ENCODE measurements at regions not wholly inside any gene's neighbourhood (a gene's known extent, or its start where the extent isn't known, plus 50 kb on each side); places are given as distances from the start of the nearest gene placed in this dataset.
A peak's percentile ranks its signal among the peaks of the same experiment; 100 is the strongest.
"Not testable (repeated sequence)": the region's sequence is repeated elsewhere in the genome, so short reads cannot be mapped to it uniquely, and the experiment has no call there.

- H3K27ac ChIP-seq (ENCODE audit: low read depth in 2 of 2, low read length in 2 of 2); DNase-seq; intact Hi-C loops (cut with DNase I); H3K9ac ChIP-seq (ENCODE audit: low read length in 3 of 3); H3K27me3 ChIP-seq (ENCODE audit: control insufficient read depth, insufficient read depth, low read length); FAIRE-seq; H3K4me3 ChIP-seq (ENCODE audit: low read length in 3 of 3); H3K9me3 ChIP-seq (ENCODE audit: control insufficient read depth in 2 of 3, insufficient read depth in 1 of 3, low read length in 3 of 3); H3K4me1 ChIP-seq (ENCODE audit: control insufficient read depth in 2 of 3, insufficient read depth in 2 of 3, low read depth in 1 of 3, low read length in 3 of 3); H3K36me3 ChIP-seq (ENCODE audit: control insufficient read depth in 2 of 3, insufficient read depth in 3 of 3, low read length in 3 of 3): not testable (repeated sequence)
These were observed 686.8 kb upstream of the DEFB115 start for GRCh38 chr20:30570622-30571021.

- FAIRE-seq; DNase-seq; H3K4me1 ChIP-seq (ENCODE audit: control insufficient read depth in 2 of 3, insufficient read depth in 2 of 3, low read depth in 1 of 3, low read length in 3 of 3); H3K4me3 ChIP-seq (ENCODE audit: low read length in 3 of 3); intact Hi-C loops (cut with DNase I); H3K9ac ChIP-seq (ENCODE audit: low read length in 3 of 3); H3K36me3 ChIP-seq (ENCODE audit: control insufficient read depth in 2 of 3, insufficient read depth in 3 of 3, low read length in 3 of 3); H3K9me3 ChIP-seq (ENCODE audit: control insufficient read depth in 2 of 3, insufficient read depth in 1 of 3, low read length in 3 of 3); H3K27me3 ChIP-seq (ENCODE audit: control insufficient read depth, insufficient read depth, low read length); H3K27ac ChIP-seq (ENCODE audit: low read depth in 2 of 2, low read length in 2 of 2): not testable (repeated sequence)
These were observed 683.1 kb upstream of the DEFB115 start for GRCh38 chr20:30574337-30574736.

- H3K9ac ChIP-seq (ENCODE audit: low read length in 3 of 3); H3K9me3 ChIP-seq (ENCODE audit: control insufficient read depth in 2 of 3, insufficient read depth in 1 of 3, low read length in 3 of 3); intact Hi-C loops (cut with DNase I); H3K36me3 ChIP-seq (ENCODE audit: control insufficient read depth in 2 of 3, insufficient read depth in 3 of 3, low read length in 3 of 3); H3K27ac ChIP-seq (ENCODE audit: low read depth in 2 of 2, low read length in 2 of 2); DNase-seq; H3K4me1 ChIP-seq (ENCODE audit: control insufficient read depth in 2 of 3, insufficient read depth in 2 of 3, low read depth in 1 of 3, low read length in 3 of 3); FAIRE-seq; H3K27me3 ChIP-seq (ENCODE audit: control insufficient read depth, insufficient read depth, low read length): not testable (repeated sequence)
- H3K4me3 ChIP-seq (ENCODE audit: low read length in 3 of 3) = peak overlapping the region in 2 of 3 donors; percentile 67 to 72
These were observed 678.4 kb upstream of the DEFB115 start for GRCh38 chr20:30579069-30579468.

- peak overlapping the region in 1 of 2 donors; percentile 59 for H3K27ac ChIP-seq (ENCODE audit: low read depth in 2 of 2, low read length in 2 of 2)
- H3K4me1 ChIP-seq (ENCODE audit: control insufficient read depth in 2 of 3, insufficient read depth in 2 of 3, low read depth in 1 of 3, low read length in 3 of 3); H3K36me3 ChIP-seq (ENCODE audit: control insufficient read depth in 2 of 3, insufficient read depth in 3 of 3, low read length in 3 of 3); H3K27me3 ChIP-seq (ENCODE audit: control insufficient read depth, insufficient read depth, low read length); intact Hi-C loops (cut with DNase I); FAIRE-seq; H3K9me3 ChIP-seq (ENCODE audit: control insufficient read depth in 2 of 3, insufficient read depth in 1 of 3, low read length in 3 of 3): not testable (repeated sequence)
- peak overlapping the region; percentile 34 to 72 (median 67) for H3K4me3 ChIP-seq (ENCODE audit: low read length in 3 of 3)
- DNase-seq = peak; percentile 73 to 88 (median 79)
- H3K9ac ChIP-seq (ENCODE audit: low read length in 3 of 3) = peak overlapping the region in 1 of 3 donors; percentile 16
These were observed 677.5 kb upstream of the DEFB115 start for GRCh38 chr20:30579824-30580438.

GRCh38 chr20:30581839-30582238 lies 675.6 kb upstream of the DEFB115 start:
- intact Hi-C loops (cut with DNase I); H3K4me3 ChIP-seq (ENCODE audit: low read length in 3 of 3); H3K27ac ChIP-seq (ENCODE audit: low read depth in 2 of 2, low read length in 2 of 2); H3K36me3 ChIP-seq (ENCODE audit: control insufficient read depth in 2 of 3, insufficient read depth in 3 of 3, low read length in 3 of 3); FAIRE-seq; H3K4me1 ChIP-seq (ENCODE audit: control insufficient read depth in 2 of 3, insufficient read depth in 2 of 3, low read depth in 1 of 3, low read length in 3 of 3); H3K27me3 ChIP-seq (ENCODE audit: control insufficient read depth, insufficient read depth, low read length); H3K9ac ChIP-seq (ENCODE audit: low read length in 3 of 3); H3K9me3 ChIP-seq (ENCODE audit: control insufficient read depth in 2 of 3, insufficient read depth in 1 of 3, low read length in 3 of 3): not testable (repeated sequence)
- TF ChIP-seq CTCF (IDR thresholded peaks at IDR 0.05; ENCODE audit: borderline replicate concordance, extremely low read depth, insufficient read depth) = peak; percentile 36
- peak in 2 of 5 donors; percentile 2 to 17 for DNase-seq

GRCh38 chr20:30584403-30584802 lies 673.1 kb upstream of the DEFB115 start:
- H3K9me3 ChIP-seq (ENCODE audit: control insufficient read depth in 2 of 3, insufficient read depth in 1 of 3, low read length in 3 of 3); intact Hi-C loops (cut with DNase I); H3K27me3 ChIP-seq (ENCODE audit: control insufficient read depth, insufficient read depth, low read length); H3K4me3 ChIP-seq (ENCODE audit: low read length in 3 of 3); FAIRE-seq; H3K27ac ChIP-seq (ENCODE audit: low read depth in 2 of 2, low read length in 2 of 2); H3K4me1 ChIP-seq (ENCODE audit: control insufficient read depth in 2 of 3, insufficient read depth in 2 of 3, low read depth in 1 of 3, low read length in 3 of 3); H3K9ac ChIP-seq (ENCODE audit: low read length in 3 of 3); H3K36me3 ChIP-seq (ENCODE audit: control insufficient read depth in 2 of 3, insufficient read depth in 3 of 3, low read length in 3 of 3): not testable (repeated sequence)
- peak in 1 of 5 donors; percentile 38 for DNase-seq

GRCh38 chr20:30585244-30585796 lies 672.1 kb upstream of the DEFB115 start:
- H3K27me3 ChIP-seq (ENCODE audit: control insufficient read depth, insufficient read depth, low read length); intact Hi-C loops (cut with DNase I); H3K9me3 ChIP-seq (ENCODE audit: control insufficient read depth in 2 of 3, insufficient read depth in 1 of 3, low read length in 3 of 3); FAIRE-seq; H3K9ac ChIP-seq (ENCODE audit: low read length in 3 of 3); H3K27ac ChIP-seq (ENCODE audit: low read depth in 2 of 2, low read length in 2 of 2); H3K36me3 ChIP-seq (ENCODE audit: control insufficient read depth in 2 of 3, insufficient read depth in 3 of 3, low read length in 3 of 3); H3K4me3 ChIP-seq (ENCODE audit: low read length in 3 of 3); H3K4me1 ChIP-seq (ENCODE audit: control insufficient read depth in 2 of 3, insufficient read depth in 2 of 3, low read depth in 1 of 3, low read length in 3 of 3): not testable (repeated sequence)
- DNase-seq = peak in 4 of 5 donors; percentile 66 to 83 (median 70)

Measured in kidney (tissue), 13 donors.